Activated naive CD4-positive, alpha-beta T cell treated with anti-CD3 and anti-CD28 coated beads for 36 hours (primary cell): ENCODE measurements at regions not wholly inside any gene's neighbourhood (a gene's known extent, or its start where the extent isn't known, plus 50 kb on each side); places are given as distances from the start of the nearest gene placed in this dataset.

Experiments used
- CTCF ChIA-PET: fragments of 350-600 bp; sonication (Branson Sonifier 250); formaldehyde crosslinking; loops from one replicate; lab custom pipeline; 2021; ENCODE audit warnings: antibody characterized with exemption; lab: Charles Lee
- DNase-seq: peaks from one replicate; pipeline ENCODE4 v3.0.0-alpha.2; 2020
- H3K27ac Mint-ChIP-seq: one replicate; pipeline ENCODE4 v1.8.0; 2021; ENCODE audit warnings: mild to moderate bottlenecking, mixed read lengths
- H3K27me3 Mint-ChIP-seq: one replicate; pipeline ENCODE4 v1.8.0; 2021; ENCODE audit warnings: low read depth, mixed read lengths
- H3K36me3 Mint-ChIP-seq: one replicate; pipeline ENCODE4 v1.8.0; 2021; ENCODE audit warnings: low read depth, mixed read lengths
- H3K4me1 Mint-ChIP-seq: one replicate; pipeline ENCODE4 v1.8.0; 2021; ENCODE audit warnings: low read depth, mixed read lengths
- H3K4me3 Mint-ChIP-seq: one replicate; pipeline ENCODE4 v1.8.0; 2021; ENCODE audit warnings: mild to moderate bottlenecking, moderate library complexity, mixed read lengths
- H3K9me3 Mint-ChIP-seq: one replicate; pipeline ENCODE4 v1.8.0; 2021; ENCODE audit warnings: mixed read lengths
- intact Hi-C: fragments of 100-400 bp; cut with micrococcal nuclease; formaldehyde crosslinking; loops from one replicate; pipeline ENCODE4 v1.15.1; 2023

DNA sequence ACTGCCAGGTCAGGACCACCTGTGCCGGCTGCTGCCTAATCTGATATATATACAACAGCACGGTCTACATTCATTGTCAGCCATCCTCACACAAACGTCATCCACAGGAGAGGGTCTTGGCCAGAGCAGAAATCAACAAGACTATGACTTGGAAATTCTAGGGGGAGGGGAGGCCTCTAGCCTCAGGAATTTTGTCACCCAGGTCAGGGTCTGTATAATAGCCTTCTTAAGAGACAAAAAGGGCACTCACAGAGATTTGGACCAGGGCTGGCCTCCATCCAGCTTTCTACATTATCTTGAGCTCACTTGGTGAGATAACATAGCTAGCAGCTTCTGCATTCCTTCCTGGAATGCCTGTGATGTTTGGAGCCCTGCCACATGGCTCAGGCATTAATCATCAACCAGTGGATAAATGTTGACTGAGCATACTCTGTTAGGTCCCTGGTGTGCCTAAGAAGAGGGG lies 50.4 kb upstream of the CTIF start:
- H3K9me3 Mint-ChIP-seq: no peaks in the 10 kb centered on the region
- no peaks in the 10 kb centered on the region for H3K4me1 Mint-ChIP-seq
- intact Hi-C loops: no loop called here
- no peak overlapping the region for H3K27ac Mint-ChIP-seq
- H3K4me3 Mint-ChIP-seq: no peak overlapping the region
- no peaks in the 10 kb centered on the region for H3K36me3 Mint-ChIP-seq
- peaks cover 21% of the 10 kb centered on the region for H3K27me3 Mint-ChIP-seq
- DNase-seq: no peak
- CTCF ChIA-PET: no interaction called here

DNA sequence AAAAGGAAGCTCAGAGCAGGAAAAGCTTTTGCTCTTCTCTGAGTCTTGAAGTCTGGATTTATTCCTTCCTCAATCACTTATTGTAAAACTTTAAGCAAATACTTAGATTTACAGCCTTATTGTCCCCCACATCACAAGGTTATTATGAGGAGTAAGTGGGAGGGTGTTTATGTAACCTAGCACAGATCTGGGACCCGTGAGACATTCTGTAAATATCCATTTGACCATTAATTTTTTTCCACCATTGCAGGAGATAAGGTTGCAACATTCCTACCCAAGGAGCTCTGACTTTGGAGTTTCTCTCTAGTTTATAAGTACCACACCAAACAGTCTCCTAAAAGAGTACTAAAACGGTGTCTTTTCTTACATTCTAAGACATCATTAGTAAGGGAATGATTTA lies 52.1 kb upstream of the CTIF start:
- H3K4me3 Mint-ChIP-seq: no peak overlapping the region

GRCh38 chr18:48485828-48486405 lies 52.9 kb upstream of the CTIF start:
- intact Hi-C loops: no loop called here
- CTCF ChIA-PET: interaction anchor here (0.6 to 2.7 kb wide), 3 partner anchors 10 to 162 kb away, joined by 3 to 8 read pairs (median 3); no protein-coding TSS in a partner anchor
- no peak overlapping the region for H3K27ac Mint-ChIP-seq
- no peaks in the 10 kb centered on the region for H3K4me1 Mint-ChIP-seq
- H3K4me3 Mint-ChIP-seq: no peak overlapping the region
- H3K27me3 Mint-ChIP-seq: peaks cover 14% of the 10 kb centered on the region
- no peak for DNase-seq
- no peaks in the 10 kb centered on the region for H3K36me3 Mint-ChIP-seq
- no peaks in the 10 kb centered on the region for H3K9me3 Mint-ChIP-seq

More for the DNA sequence above, 52.1 kb upstream of the CTIF start:
- no peaks in the 10 kb centered on the region for H3K4me1 Mint-ChIP-seq
- no peaks in the 10 kb centered on the region for H3K9me3 Mint-ChIP-seq
- no peak overlapping the region for H3K27ac Mint-ChIP-seq
- intact Hi-C loops: no loop called here
- peaks cover 13% of the 10 kb centered on the region for H3K27me3 Mint-ChIP-seq
- CTCF ChIA-PET: interaction anchor here (0.6 to 2.7 kb wide), 2 partner anchors 11 to 161 kb away, joined by 3 to 8 read pairs; no protein-coding TSS in a partner anchor
- DNase-seq: no peak
- no peaks in the 10 kb centered on the region for H3K36me3 Mint-ChIP-seq

DNA sequence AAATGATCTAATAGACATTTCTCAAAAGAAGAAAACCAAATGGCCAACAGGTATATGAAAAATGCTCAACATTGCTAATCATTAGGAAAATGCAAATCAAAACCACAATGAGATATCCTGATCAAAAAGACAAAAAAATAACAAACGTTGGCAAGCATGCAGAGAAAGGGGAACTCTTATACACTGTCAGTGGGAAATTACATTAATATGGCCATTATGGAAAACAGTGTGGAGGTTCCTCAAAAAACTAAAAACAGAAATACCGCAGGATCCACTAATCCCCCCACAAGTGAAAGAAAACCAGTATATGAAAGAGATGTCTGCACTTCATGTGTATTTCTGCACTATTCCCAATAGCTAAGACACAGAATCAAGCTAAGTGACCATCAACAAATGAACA lies 57.7 kb upstream of the CTIF start:
- H3K36me3 Mint-ChIP-seq: no peaks in the 10 kb centered on the region

DNA sequence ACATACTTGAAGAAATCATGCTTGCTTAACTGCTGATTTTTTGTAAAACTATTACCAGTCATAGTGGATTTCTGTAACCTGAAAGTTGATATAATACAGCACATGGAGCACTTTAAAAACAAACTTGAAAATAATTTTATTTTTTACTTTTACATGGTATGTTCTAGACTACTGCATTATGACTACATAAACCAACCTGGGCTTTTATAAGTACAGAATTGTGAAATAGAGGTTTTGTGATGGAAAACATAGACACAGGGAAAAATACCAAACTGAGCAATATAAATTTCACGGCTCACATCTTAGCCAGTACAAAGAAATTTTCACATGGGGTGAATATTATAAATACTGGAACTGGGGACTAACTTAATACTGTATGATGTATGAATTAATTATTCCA lies 59.3 kb upstream of the CTIF start:
- intact Hi-C loops: no loop called here
- Mint-ChIP-seq H3K27me3 (peaks cover 19% of the 10 kb centered on the region), H3K4me3 (no peak overlapping the region)

More for the DNA sequence above, 57.7 kb upstream of the CTIF start:
- no peak for DNase-seq
- intact Hi-C loops: no loop called here
- CTCF ChIA-PET: interaction anchor here (0.9 to 1.6 kb wide), 2 partner anchors 36 to 181 kb away, joined by 3 to 4 read pairs; no protein-coding TSS in a partner anchor
- Mint-ChIP-seq H3K27me3 (peaks cover 15% of the 10 kb centered on the region), H3K4me1 (no peaks in the 10 kb centered on the region), H3K9me3 (no peaks in the 10 kb centered on the region), H3K4me3 (no peak overlapping the region), H3K27ac (no peak overlapping the region)

DNA sequence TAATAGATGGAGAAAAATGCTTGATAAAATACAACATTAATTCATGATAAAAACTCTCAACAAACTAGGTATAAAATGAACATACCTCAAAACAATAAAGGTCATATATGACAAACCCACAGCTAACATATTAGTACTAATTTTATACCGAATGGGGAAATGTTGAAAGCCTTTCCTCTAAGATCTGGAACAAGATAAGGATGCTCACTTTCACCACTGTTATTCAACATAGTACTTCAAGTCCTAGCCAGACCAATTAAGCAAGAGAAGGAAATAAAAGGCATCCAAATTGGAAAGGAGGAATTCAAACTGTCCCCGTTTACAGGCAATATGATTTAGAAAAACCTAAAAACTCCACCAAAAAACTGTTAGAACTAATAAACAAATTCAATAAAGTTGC lies 61.5 kb upstream of the CTIF start:
- H3K4me3 Mint-ChIP-seq: no peak overlapping the region
- CTCF ChIA-PET: interaction anchor here (0.9 to 3.1 kb wide), 2 partner anchors 32 to 187 kb away, joined by 3 to 15 read pairs; no protein-coding TSS in a partner anchor
- intact Hi-C loops: no loop called here
- peaks cover 27% of the 10 kb centered on the region for H3K27me3 Mint-ChIP-seq
- no peak for DNase-seq
- H3K4me1 Mint-ChIP-seq: no peaks in the 10 kb centered on the region
- H3K36me3 Mint-ChIP-seq: no peaks in the 10 kb centered on the region
- H3K27ac Mint-ChIP-seq: no peak overlapping the region
- peaks cover 1% of the 10 kb centered on the region for H3K9me3 Mint-ChIP-seq

More for the DNA sequence above, 59.3 kb upstream of the CTIF start:
- Mint-ChIP-seq H3K4me1 (no peaks in the 10 kb centered on the region), H3K27ac (no peak overlapping the region), H3K9me3 (no peaks in the 10 kb centered on the region), H3K36me3 (no peaks in the 10 kb centered on the region)
- CTCF ChIA-PET: no interaction called here
- no peak for DNase-seq

GRCh38 chr18:48476550-48476917 lies 62.3 kb upstream of the CTIF start:
- Mint-ChIP-seq H3K4me1 (no peaks in the 10 kb centered on the region), H3K27ac (no peak overlapping the region), H3K4me3 (no peak overlapping the region), H3K9me3 (peaks cover 5% of the 10 kb centered on the region), H3K27me3 (peaks cover 30% of the 10 kb centered on the region), H3K36me3 (no peaks in the 10 kb centered on the region)
- DNase-seq: no peak
- intact Hi-C loops: loop anchor here (1.0 kb wide), 1 partner anchor 188 kb away; no protein-coding TSS in a partner anchor
- CTCF ChIA-PET: interaction anchor here (0.6 to 3.1 kb wide), 10 partner anchors 9 to 702 kb away, joined by 3 to 15 read pairs (median 4); no protein-coding TSS in a partner anchor

DNA sequence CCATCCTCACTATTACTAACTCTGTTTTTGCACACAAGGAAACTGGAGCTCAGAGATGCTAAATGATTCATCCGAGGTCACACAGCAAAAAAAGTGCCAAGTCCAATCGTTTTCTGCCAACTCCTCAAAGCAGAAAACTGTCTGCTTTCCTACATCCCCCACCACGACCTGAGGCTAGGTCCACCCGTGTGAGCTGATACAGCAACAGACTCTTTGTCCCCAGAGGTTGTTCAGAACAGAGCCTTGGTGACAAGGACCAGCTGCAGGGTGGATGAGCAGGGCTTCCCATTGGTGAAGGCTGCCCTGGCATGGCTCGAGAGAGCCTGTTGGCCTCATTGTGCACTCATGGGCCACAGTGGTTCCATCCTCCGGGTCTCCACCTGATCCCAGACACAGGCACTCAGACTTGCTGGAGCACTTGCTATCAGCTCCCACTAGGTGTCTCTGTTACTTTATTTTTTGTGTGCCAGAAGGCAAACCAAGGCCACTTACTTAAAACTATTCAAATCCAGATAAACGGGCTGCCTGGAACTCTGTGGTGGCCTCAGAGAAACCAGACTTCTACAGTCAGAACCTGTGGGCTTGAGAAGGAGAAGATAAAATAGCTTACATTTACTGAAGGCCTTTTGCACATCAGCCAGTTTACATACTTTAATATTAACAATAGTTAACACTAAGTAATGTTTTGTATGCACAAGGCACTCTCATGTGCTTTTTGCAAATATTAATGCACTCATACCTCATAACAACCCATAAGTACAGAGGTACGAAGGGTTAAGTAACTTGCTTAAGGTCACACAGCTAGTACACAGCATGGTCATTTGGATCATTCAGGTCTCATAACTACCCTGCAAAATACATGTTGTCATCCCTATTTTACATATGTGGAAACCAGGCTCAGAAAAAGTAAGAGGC lies 62.9 kb upstream of the CTIF start:
- no peak overlapping the region for H3K27ac Mint-ChIP-seq
- no peaks in the 10 kb centered on the region for H3K4me1 Mint-ChIP-seq
- no peaks in the 10 kb centered on the region for H3K36me3 Mint-ChIP-seq
- peaks cover 26% of the 10 kb centered on the region for H3K27me3 Mint-ChIP-seq
- peaks cover 5% of the 10 kb centered on the region for H3K9me3 Mint-ChIP-seq
- H3K4me3 Mint-ChIP-seq: no peak overlapping the region
- DNase-seq: peak; percentile 34
- intact Hi-C loops: loop anchor here (1.0 kb wide), 1 partner anchor 188 kb away; no protein-coding TSS in a partner anchor
- CTCF ChIA-PET: interaction anchor here (0.6 to 3.1 kb wide), 15 partner anchors 10 to 991 kb away, joined by 3 to 15 read pairs (median 3); no protein-coding TSS in a partner anchor

DNA sequence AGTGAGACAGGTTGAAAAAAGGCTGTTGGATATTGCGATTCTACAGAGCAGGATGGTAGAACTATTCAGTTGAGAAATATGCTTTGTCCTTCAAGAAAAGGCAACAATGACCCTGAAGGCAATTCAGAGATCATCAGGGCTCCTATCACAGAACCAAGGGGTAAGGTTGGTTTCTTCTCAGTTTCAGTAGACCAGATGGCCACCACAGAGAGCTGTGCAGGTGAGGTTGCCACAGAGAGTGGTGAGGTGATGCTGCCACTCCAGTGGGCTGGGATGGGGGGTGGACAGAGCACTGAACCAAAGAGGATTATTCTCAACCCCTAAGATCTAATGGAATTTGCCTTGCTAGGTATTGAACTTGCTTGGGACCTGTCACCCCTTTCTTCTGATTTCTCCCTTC lies 64.6 kb upstream of the ZBTB7C start:
- intact Hi-C loops: no loop called here
- Mint-ChIP-seq H3K4me3 (no peak overlapping the region), H3K36me3 (no peaks in the 10 kb centered on the region), H3K27me3 (peaks cover 23% of the 10 kb centered on the region), H3K9me3 (peaks cover 5% of the 10 kb centered on the region), H3K4me1 (no peaks in the 10 kb centered on the region), H3K27ac (no peak overlapping the region)
- no peak for DNase-seq
- CTCF ChIA-PET: no interaction called here

- CTCF ChIA-PET: interaction anchor here (0.7 kb wide), 1 partner anchor 567 kb away, joined by 4 read pairs; no protein-coding TSS in a partner anchor
- peaks cover 24% of the 10 kb centered on the region for H3K27me3 Mint-ChIP-seq
- intact Hi-C loops: no loop called here
- peaks cover 5% of the 10 kb centered on the region for H3K9me3 Mint-ChIP-seq
- no peak overlapping the region for H3K4me3 Mint-ChIP-seq
- DNase-seq: no peak
- no peaks in the 10 kb centered on the region for H3K4me1 Mint-ChIP-seq
- H3K27ac Mint-ChIP-seq: no peak overlapping the region
- no peaks in the 10 kb centered on the region for H3K36me3 Mint-ChIP-seq
These were observed 63.4 kb upstream of the ZBTB7C start for GRCh38 chr18:48472610-48473009.

DNA sequence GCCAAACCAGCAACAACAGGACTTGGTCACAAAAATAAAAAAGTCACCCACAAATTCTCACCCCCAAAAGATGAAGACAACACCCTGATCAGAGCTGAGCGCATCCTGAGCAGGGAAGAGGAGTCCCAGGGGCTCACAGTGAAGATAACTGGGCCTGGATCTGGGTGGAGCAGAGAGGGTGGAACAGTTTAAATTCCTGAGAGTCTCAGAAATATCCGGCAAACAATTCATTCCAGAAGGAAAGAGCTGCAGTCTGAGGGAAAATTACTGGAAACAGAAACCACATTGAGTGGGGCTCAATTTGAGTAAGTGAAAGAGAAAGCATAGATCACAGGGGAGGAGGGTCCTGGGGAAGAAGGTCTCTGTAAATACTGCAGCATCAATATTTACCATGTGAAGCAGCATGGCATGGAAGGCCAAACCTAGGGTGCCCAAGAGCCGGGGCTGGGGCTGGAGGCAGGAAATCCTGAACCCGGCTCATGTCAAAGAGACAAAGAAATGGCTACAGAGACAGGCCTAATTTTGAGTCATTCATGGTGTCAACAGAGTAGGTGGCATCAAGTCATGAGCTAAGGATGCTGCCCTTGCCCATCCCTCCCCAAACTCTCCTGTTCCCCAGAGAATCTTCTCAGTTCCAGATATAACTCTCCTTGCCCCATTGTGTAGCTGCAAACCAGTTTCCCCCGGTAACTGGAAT lies 61.4 kb upstream of the ZBTB7C start:
- CTCF ChIA-PET: interaction anchor here (1.6 kb wide), 1 partner anchor 25 kb away, joined by 5 read pairs; no protein-coding TSS in a partner anchor
- Mint-ChIP-seq H3K4me1 (no peaks in the 10 kb centered on the region), H3K36me3 (no peaks in the 10 kb centered on the region), H3K27me3 (peaks cover 23% of the 10 kb centered on the region), H3K9me3 (peaks cover 5% of the 10 kb centered on the region), H3K4me3 (no peak overlapping the region), H3K27ac (no peak overlapping the region)
- no peak for DNase-seq
- intact Hi-C loops: no loop called here

GRCh38 chr18:48468151-48468550 lies 59.0 kb upstream of the ZBTB7C start:
- DNase-seq: no peak
- H3K4me3 Mint-ChIP-seq: no peak overlapping the region
- intact Hi-C loops: no loop called here
- no peaks in the 10 kb centered on the region for H3K4me1 Mint-ChIP-seq
- no peak overlapping the region for H3K27ac Mint-ChIP-seq
- H3K36me3 Mint-ChIP-seq: no peaks in the 10 kb centered on the region
- H3K9me3 Mint-ChIP-seq: peaks cover 5% of the 10 kb centered on the region
- CTCF ChIA-PET: interaction anchor here (1.0 to 1.9 kb wide), 2 partner anchors 23 to 26 kb away, joined by 3 to 8 read pairs; no protein-coding TSS in a partner anchor
- peaks cover 27% of the 10 kb centered on the region for H3K27me3 Mint-ChIP-seq
